ENCODE measurements at regions not wholly inside any gene's neighbourhood (a gene's known extent, or its start where the extent isn't known, plus 50 kb on each side); places are given as distances from the start of the nearest gene placed in this dataset.

- H3K9me2 ChIP-seq (ENCODE audit: insufficient read depth), result peaks cover 7% of the 10 kb centered on the region; the same call in 1 of the 2 replicates
- H3K27ac Mint-ChIP-seq, result no peak overlapping the region; the same call in 1 of the 2 replicates
- H3K36me3 ChIP-seq (ENCODE audit: insufficient read depth), result no peaks in the 10 kb centered on the region
- H3K36me3 Mint-ChIP-seq (ENCODE audit: low read depth), result no peaks in the 10 kb centered on the region
- H3K27me3 ChIP-seq (ENCODE audit: insufficient read depth), result no peaks in the 10 kb centered on the region
- H3K9me3 Mint-ChIP-seq, result no peaks in the 10 kb centered on the region; the same call in 2 of the 3 replicates
- H3K27me3 Mint-ChIP-seq (ENCODE audit: insufficient read depth, low read depth, poor library complexity), result peaks cover 2% of the 10 kb centered on the region
- H3K4me3 Mint-ChIP-seq, result no peak overlapping the region
- H3K79me2 ChIP-seq (replicated peaks; ENCODE audit: insufficient read depth), result no peaks in the 10 kb centered on the region
- H3K4me3 ChIP-seq, result no peak overlapping the region
- no peak overlapping the region for H3K27ac ChIP-seq (ENCODE audit: low read depth)
- ATAC-seq (peak; percentile 33; the same call in 2 of the 3 replicates), DNase-seq (ENCODE audit: low spot score) (peak; percentile 14)
- TF ChIP-seq REST (IDR thresholded peaks at IDR 0.05; ENCODE audit: unreplicated experiment), result no peak
- TF ChIP-seq ZNF331 (CRISPR knock-in tag; IDR thresholded peaks at IDR 0.05; ENCODE audit: low read depth), result no peak
- no peak for TF ChIP-seq JUNB (IDR thresholded peaks at IDR 0.05; ENCODE audit: unreplicated experiment)
- TF ChIP-seq STAT1 (IDR thresholded peaks at IDR 0.05; ENCODE audit: unreplicated experiment), result no peak
- TF ChIP-seq CTCF (conservative IDR thresholded peaks at IDR 0.05; ENCODE audit: low read depth in 2 of 2), result no peak
- no peak for TF ChIP-seq CREB1 (CRISPR knock-in tag; IDR thresholded peaks at IDR 0.05; ENCODE audit: low read depth)
- TF ChIP-seq ETS1 (IDR thresholded peaks at IDR 0.05), result no peak
- TF ChIP-seq ZNF114 (CRISPR knock-in tag; IDR thresholded peaks at IDR 0.05), result no peak
- TF ChIP-seq NANOG (IDR thresholded peaks at IDR 0.05; ENCODE audit: borderline replicate concordance), result no peak
- TF ChIP-seq ZNF462 (CRISPR knock-in tag; IDR thresholded peaks at IDR 0.05), result no peak
- TF ChIP-seq EZH2phosphoT487 (IDR thresholded peaks at IDR 0.05; ENCODE audit: unreplicated experiment), result no peak
- no peak for TF ChIP-seq POLR2AphosphoS5 (IDR thresholded peaks at IDR 0.05; ENCODE audit: low read depth)
- no peak for TF ChIP-seq EZH2 (IDR thresholded peaks at IDR 0.05; ENCODE audit: low read depth, unreplicated experiment)
- H2AFZ ChIP-seq, result peak overlapping the region; percentile 93; the same call in 1 of the 2 replicates
- H3F3A ChIP-seq (replicated peaks; ENCODE audit: low read depth), result no peaks in the 10 kb centered on the region
- peaks cover 11% of the 10 kb centered on the region for H3K4me1 Mint-ChIP-seq
- peak overlapping the region; percentile 45; the same call in 1 of the 2 replicates for H3K4me2 ChIP-seq
- no peaks in the 10 kb centered on the region for H3K4me1 ChIP-seq (ENCODE audit: insufficient read depth)
- no peaks in the 10 kb centered on the region for H4K20me1 ChIP-seq (replicated peaks; ENCODE audit: insufficient read depth)
Observed at GRCh38 chr15:85312486-85312885, 67.9 kb upstream of the AKAP13 start.
